Activated T-helper 2 cell treated with anti-CD3 and anti-CD28 coated beads, Interferon-gamma antibody, Interleukin-2, Interleukin-4, amounts not matched to agents 10 μg/mL and 5 μg/mL and 100 μg/mL, durations not matched to agents 14 hours and 24 hours and 36 hours (primary cell): ENCODE measurements at regions not wholly inside any gene's neighbourhood (a gene's known extent, or its start where the extent isn't known, plus 50 kb on each side); places are given as distances from the start of the nearest gene placed in this dataset.
A peak's percentile ranks its signal among the peaks of the same experiment; 100 is the strongest.
"Not testable (repeated sequence)": the region's sequence is repeated elsewhere in the genome, so short reads cannot be mapped to it uniquely, and the experiment has no call there.

Experiments
- DNase-seq: peaks from one replicate; pipeline ENCODE4 v3.0.0; 2021; ENCODE audit warnings: low spot score
- H3K27ac Mint-ChIP-seq: one replicate; pipeline ENCODE4 v1.8.0; 2021; ENCODE audit warnings: mixed read lengths
- H3K27me3 Mint-ChIP-seq: one replicate; pipeline ENCODE4 v1.8.0; 2021; ENCODE audit warnings: low read depth, mixed read lengths
- H3K36me3 Mint-ChIP-seq: one replicate; pipeline ENCODE4 v1.8.0; 2021; ENCODE audit warnings: low read depth, mixed read lengths
- H3K4me1 Mint-ChIP-seq: one replicate; pipeline ENCODE4 v1.8.0; 2021; ENCODE audit warnings: low read depth, mixed read lengths
- H3K4me3 Mint-ChIP-seq: one replicate; pipeline ENCODE4 v1.8.0; 2021; ENCODE audit warnings: low read depth, mild to moderate bottlenecking, moderate library complexity, mixed read lengths
- H3K9me3 Mint-ChIP-seq: one replicate; pipeline ENCODE4 v1.8.0; 2021; ENCODE audit warnings: mixed read lengths
- intact Hi-C: fragments of 100-400 bp; cut with micrococcal nuclease; formaldehyde crosslinking; loops from one replicate; pipeline ENCODE4 v1.15.1; 2023

DNA sequence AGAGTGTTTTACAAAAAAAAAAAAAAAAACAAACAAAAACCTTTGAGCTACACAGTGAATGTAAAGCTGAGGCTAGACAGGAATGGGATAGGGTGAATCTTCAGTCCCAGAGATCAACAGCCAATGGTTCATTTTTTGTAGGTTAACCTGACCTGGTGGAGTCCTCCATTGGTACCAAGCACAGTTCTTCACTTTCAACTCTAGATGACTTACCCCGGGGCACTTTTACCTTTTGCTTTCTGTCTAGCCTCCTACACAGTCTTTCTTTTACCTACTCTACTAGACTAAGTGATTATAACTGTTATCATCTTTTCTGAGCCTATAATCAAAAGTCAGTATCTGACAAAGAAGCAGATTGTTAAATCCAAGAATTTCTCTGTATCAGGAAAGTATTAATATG is 50.9 kb downstream of the ANXA2R start:
- no peaks in the 10 kb centered on the region for H3K27me3 Mint-ChIP-seq
- H3K9me3 Mint-ChIP-seq, result peaks cover 4% of the 10 kb centered on the region
- peaks cover 32% of the 10 kb centered on the region for H3K36me3 Mint-ChIP-seq
- H3K4me3 Mint-ChIP-seq, result peak overlapping the region; percentile 65
- intact Hi-C loops, result no loop called here
- no peak for DNase-seq
- no peak overlapping the region for H3K27ac Mint-ChIP-seq
- peaks cover 42% of the 10 kb centered on the region for H3K4me1 Mint-ChIP-seq

DNA sequence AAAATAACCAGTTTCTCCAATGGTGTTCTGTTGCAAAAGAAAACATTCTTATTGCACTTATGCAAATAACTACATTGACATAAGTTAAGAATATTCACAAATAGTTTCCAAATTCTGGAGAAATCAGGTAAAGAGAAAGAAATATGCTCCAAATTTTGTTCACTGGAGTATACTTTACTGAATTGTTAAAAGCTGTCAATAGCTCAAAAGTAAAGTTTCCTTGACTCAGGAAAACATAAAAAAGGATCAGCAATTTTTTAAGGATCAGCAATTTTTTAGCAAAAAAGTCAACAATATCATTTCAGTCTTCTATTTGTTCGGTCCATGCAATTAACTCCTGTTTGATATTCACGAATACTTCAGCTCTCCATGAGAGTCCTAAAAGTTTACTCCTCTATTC is 51.6 kb downstream of the ANXA2R start:
- Mint-ChIP-seq H3K4me3 (no peak overlapping the region), H3K4me1 (peaks cover 40% of the 10 kb centered on the region), H3K36me3 (peaks cover 33% of the 10 kb centered on the region), H3K27ac (no peak overlapping the region), H3K9me3 (peaks cover 4% of the 10 kb centered on the region), H3K27me3 (no peaks in the 10 kb centered on the region)
- intact Hi-C loops, result no loop called here
- DNase-seq, result no peak

DNA sequence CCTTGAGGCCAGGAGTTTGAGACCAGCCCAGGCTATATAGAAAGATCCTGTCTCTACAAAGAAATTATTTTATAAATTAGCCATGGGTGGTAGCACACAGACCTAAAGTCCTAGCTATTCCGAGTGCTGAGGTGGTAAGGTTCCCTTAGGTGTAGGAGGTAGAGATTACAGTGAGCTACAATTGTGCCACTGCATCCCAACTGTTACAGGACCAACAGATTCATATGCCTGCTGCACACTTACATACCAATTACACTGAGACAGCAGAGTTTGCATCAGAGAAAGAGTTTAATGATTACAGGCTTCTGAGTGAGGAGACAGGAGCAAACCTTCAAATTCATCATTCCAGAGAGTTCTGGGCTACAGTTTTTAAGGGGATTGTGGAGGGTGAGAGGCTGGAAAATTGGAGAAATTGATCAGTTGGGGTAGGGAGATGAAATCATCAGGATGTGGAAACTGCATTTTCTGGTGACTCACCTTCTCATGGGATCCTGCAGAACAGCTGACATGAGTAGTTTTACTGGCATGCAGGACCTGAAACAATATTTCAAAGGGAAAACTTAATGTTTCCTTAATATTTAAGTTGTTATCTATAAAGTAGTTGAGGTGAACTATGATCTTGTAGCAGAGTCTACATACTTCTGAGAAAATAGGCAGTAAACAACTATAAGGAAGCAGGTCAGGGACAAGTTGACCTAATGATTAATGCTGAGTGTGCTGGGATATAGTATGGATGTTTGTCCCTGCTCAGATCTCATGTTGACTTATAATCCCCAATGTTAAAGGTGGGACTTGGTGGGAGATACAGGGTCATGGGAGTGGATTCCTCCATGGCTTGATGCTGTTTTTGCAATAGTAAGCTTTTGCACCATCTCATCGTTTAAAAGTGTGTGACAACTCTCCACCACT is 54.7 kb downstream of the ANXA2R start:
- no peak for DNase-seq
- Mint-ChIP-seq H3K36me3 (peaks cover 36% of the 10 kb centered on the region), H3K9me3 (peaks cover 4% of the 10 kb centered on the region), H3K27ac (no peak overlapping the region), H3K4me1 (peaks cover 26% of the 10 kb centered on the region), H3K27me3 (no peaks in the 10 kb centered on the region), H3K4me3 (no peak overlapping the region)
- intact Hi-C loops, result no loop called here

DNA sequence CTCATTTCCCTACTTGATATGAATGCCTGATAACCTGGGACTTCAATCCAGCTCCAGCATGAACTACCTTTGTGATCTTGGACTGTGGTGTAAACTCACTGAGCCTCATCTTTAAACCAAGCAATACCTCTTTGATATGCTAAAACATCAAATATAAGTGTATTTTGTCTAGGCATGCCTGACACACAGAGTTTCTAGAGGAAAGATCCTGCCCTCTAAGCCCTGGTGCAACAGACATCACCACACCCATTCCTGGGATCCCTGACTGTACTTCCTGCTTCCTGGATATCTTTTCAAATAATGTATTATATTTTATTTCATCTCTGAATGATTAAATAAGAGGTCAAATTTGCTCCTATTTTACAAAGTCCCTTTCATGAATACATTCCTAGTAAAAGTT is 55.8 kb downstream of the ANXA2R start:
- Mint-ChIP-seq H3K4me3 (no peak overlapping the region), H3K27me3 (no peaks in the 10 kb centered on the region), H3K27ac (no peak overlapping the region), H3K9me3 (peaks cover 4% of the 10 kb centered on the region), H3K4me1 (peaks cover 17% of the 10 kb centered on the region), H3K36me3 (peaks cover 39% of the 10 kb centered on the region)
- intact Hi-C loops, result no loop called here
- no peak for DNase-seq

DNA sequence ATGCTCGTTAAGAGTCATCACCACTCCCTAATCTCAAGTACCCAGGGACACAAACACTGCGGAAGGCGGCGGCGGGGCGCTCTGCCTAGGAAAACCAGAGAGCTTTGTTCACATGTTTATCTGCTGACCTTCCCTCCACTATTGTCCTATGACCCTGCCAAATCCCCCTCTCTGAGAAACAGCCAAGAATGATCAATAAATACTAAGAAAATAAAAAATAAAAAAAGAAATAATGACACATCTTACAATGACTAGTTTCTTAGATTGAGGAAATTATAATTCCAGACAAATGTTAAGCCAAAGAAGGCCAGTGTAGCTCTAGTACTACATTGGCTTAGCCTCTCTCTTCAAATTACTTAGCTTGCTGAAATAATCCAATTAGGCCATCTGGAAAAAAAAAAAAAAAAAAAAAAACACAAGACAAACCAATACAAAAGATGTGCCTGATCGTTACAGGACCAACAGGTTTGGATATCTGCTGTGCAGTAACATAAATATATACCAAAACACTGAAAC is 58.0 kb downstream of the ANXA2R start:
- no peaks in the 10 kb centered on the region for H3K27me3 Mint-ChIP-seq
- no peak overlapping the region for H3K27ac Mint-ChIP-seq
- intact Hi-C loops, result no loop called here
- no peak for DNase-seq
- H3K4me3 Mint-ChIP-seq, result no peak overlapping the region
- peaks cover 7% of the 10 kb centered on the region for H3K4me1 Mint-ChIP-seq
- H3K9me3 Mint-ChIP-seq, result no peaks in the 10 kb centered on the region
- H3K36me3 Mint-ChIP-seq, result peaks cover 31% of the 10 kb centered on the region

DNA sequence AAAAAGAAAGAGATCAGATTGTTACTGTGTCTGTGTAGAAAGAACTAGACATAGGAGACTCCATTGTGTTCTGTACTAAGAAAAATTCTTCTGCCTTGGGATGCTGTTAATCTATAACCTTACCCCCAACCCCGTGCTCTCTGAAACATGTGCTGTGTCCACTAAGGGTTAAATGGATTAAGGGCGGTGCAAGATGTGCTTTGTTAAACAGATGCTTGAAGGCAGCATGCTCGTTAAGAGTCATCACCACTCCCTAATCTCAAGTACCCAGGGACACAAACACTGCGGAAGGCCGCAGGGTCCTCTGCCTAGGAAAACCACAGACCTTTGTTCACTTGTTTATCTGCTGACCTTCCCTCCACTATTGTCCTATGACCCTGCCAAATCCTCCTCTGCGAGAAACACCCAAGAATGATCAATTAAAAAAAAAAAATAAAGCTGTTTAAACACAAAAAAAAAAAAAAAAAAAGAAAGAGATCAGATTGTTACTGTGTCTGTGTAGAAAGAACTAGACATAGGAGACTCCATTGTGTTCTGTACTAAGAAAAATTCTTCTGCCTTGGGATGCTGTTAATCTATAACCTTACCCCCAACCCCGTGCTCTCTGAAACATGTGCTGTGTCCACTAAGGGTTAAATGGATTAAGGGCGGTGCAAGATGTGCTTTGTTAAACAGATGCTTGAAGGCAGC is 58.6 kb downstream of the ANXA2R start:
- H3K4me3 Mint-ChIP-seq, H3K27me3 Mint-ChIP-seq, intact Hi-C loops, H3K9me3 Mint-ChIP-seq, H3K4me1 Mint-ChIP-seq, DNase-seq, H3K27ac Mint-ChIP-seq: not testable (repeated sequence)
- H3K36me3 Mint-ChIP-seq, result peaks cover 28% of the 10 kb centered on the region

DNA sequence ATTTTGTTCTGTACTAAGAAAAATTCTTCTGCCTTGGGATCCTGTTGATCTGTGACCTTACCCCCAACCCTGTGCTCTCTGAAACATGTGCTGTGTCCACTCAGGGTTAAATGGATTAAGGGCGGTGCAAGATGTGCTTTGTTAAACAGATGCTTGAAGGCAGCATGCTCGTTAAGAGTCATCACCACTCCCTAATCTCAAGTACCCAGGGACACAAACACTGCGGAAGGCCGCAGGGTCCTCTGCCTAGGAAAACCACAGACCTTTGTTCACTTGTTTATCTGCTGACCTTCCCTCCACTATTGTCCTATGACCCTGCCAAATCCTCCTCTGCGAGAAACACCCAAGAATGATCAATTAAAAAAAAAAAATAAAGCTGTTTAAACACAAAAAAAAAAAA is 59.1 kb downstream of the ANXA2R start:
- intact Hi-C loops, result not testable (repeated sequence)

DNA sequence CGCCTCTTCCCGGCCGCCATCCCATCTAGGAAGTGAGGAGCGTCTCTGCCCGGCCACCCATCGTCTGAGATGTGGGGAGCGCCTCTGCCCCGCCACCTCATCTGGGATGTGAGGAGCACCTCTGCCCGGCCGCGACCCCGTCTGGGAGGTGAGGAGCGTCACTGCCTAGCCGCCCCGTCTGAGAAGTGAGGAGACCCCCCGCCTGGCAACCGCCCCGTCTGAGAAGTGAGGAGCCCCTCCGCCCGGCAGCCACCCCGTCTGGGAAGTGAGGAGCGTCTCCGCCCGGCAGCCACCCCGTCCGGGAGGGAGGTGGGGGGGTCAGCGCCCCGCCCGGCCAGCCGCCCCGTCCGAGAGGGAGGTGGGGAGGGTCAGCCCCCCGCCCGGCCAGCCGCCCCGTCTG is 59.7 kb downstream of the ANXA2R start:
- DNase-seq, H3K4me3 Mint-ChIP-seq, H3K9me3 Mint-ChIP-seq, H3K27ac Mint-ChIP-seq, H3K4me1 Mint-ChIP-seq, intact Hi-C loops, H3K27me3 Mint-ChIP-seq: not testable (repeated sequence)
- peaks cover 19% of the 10 kb centered on the region for H3K36me3 Mint-ChIP-seq

More for the DNA sequence above, 59.1 kb downstream of the ANXA2R start:
- not testable (repeated sequence) for H3K4me1 Mint-ChIP-seq, H3K4me3 Mint-ChIP-seq, H3K27ac Mint-ChIP-seq, H3K9me3 Mint-ChIP-seq, H3K27me3 Mint-ChIP-seq, DNase-seq
- H3K36me3 Mint-ChIP-seq, result peaks cover 22% of the 10 kb centered on the region

DNA sequence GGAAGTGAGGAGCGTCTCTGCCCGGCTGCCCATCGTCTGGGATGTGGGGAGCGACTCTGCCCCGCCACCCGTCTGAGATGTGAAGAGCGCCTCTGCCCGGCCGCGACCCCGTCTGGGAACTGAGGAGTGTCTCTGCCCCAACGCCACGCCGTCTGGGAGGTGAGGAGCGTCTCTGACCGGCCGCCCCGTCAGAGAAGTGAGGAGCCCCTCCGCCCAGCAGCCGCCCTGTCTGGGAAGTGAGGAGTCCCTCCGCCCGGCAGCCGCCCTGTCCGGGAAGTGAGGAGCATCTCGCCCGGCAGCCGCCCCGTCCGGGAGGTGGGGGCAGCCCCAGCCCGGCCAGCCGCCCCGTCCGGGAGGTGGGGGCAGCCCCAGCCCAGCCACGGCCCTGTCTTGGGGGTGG is 60.9 kb downstream of the ANXA2R start:
- H3K36me3 Mint-ChIP-seq, result peaks cover 18% of the 10 kb centered on the region
- H3K4me3 Mint-ChIP-seq, H3K9me3 Mint-ChIP-seq, H3K4me1 Mint-ChIP-seq, H3K27ac Mint-ChIP-seq, DNase-seq, H3K27me3 Mint-ChIP-seq, intact Hi-C loops: not testable (repeated sequence)

DNA sequence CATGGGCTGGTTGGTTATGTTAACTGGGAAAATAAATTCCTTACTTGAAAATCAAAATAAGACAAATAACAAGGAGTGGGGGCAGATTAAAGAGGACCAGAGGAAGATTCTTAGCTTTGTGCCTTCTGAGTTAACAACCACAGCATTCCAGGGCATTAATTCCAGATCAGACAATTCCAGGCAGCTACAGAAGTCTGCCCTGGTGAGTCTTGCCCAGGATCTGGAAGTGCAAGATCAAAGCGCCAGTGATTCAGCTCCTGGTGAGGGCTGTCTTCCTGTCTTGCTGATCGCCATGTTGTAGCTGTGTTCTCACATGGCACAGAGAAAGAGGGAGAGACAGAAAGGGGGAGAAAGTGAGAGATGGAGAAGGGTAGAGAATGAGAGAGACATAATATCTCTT is 65.6 kb downstream of the ANXA2R start:
- no peak for DNase-seq
- Mint-ChIP-seq H3K4me3 (no peak overlapping the region), H3K4me1 (no peaks in the 10 kb centered on the region), H3K27me3 (no peaks in the 10 kb centered on the region), H3K27ac (no peak overlapping the region), H3K9me3 (no peaks in the 10 kb centered on the region), H3K36me3 (peaks cover 7% of the 10 kb centered on the region)
- intact Hi-C loops, result no loop called here

DNA sequence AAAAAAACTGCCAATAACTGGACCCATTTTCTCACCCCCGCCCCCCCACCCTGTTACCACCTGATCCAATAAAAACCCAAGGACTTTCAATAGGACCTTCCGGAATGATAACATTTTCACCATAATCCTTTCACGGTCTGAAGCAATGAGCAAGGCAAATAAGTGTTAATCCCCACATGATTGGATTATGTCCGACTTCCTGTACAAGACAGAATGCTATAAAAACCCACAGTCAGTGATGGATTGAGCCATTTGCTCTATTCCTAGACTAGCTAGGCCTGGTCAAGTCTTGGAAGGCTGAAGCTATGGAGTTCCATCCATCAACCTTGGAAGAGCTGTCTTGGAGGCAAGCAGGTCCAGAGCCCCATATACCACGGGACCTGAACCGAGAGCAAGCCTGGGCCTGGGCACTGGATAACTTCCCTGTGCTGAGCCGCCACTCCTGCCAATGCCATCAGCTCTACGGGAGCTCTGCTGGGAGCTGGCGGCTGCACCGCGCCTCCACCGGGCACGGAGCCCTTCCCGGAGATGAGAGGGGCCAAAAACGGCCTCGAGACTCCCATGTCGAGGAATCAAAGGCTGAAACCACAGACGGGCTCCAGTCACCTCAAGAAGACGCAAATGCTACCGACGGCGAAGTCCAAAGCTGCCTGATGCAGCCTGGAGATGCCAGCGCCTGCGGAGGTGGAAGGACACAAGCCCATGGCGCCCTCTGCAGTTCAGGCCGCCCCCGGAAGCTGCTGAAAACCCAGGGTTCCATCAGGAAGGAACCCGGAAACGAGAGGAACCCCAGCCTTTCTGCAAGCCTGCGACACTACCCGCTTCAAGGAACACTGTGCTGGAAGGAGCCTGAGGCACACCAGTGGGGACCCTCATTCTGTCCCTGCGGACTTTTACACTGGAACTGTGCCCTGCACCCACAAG is 69.2 kb downstream of the ANXA2R start:
- Mint-ChIP-seq H3K9me3 (no peaks in the 10 kb centered on the region), H3K27ac (no peak overlapping the region), H3K36me3 (peaks cover 4% of the 10 kb centered on the region), H3K4me3 (no peak overlapping the region), H3K27me3 (no peaks in the 10 kb centered on the region), H3K4me1 (peaks cover 4% of the 10 kb centered on the region)
- intact Hi-C loops, result no loop called here
- DNase-seq, result no peak

DNA sequence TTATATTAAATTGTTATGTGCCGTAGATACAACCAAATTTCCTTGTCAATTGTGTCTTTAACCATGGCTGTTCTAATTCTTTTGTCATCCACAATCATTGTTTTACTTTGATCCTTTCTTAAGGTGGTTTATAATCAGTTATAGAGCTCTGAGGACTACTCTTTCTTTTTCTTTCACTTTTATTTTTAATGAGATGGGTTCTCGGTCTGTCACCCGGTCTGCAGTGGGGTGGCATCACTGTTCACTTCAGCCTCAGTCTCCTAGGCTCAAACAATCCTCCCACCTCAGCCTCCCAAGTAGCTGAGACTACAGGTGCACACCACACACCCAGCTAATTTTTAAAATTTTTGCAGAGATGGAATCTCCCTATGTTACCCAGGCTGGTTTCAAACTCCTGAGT is 74.2 kb downstream of the ANXA2R start:
- no peak for DNase-seq
- no peaks in the 10 kb centered on the region for H3K9me3 Mint-ChIP-seq
- no peak overlapping the region for H3K27ac Mint-ChIP-seq
- intact Hi-C loops, result no loop called here
- no peaks in the 10 kb centered on the region for H3K27me3 Mint-ChIP-seq
- no peak overlapping the region for H3K4me3 Mint-ChIP-seq
- H3K36me3 Mint-ChIP-seq, result no peaks in the 10 kb centered on the region
- H3K4me1 Mint-ChIP-seq, result peaks cover 5% of the 10 kb centered on the region
